KMS-11 (cell line): ENCODE measurements at regions not wholly inside any gene's neighbourhood (a gene's known extent, or its start where the extent isn't known, plus 50 kb on each side); places are given as distances from the start of the nearest gene placed in this dataset.

ENCODE experiments used
- H2AFZ ChIP-seq: fragments of 200-600 bp; sonication (generic); 2 replicates; pipeline ENCODE4 v1.6.1; 2016; ENCODE audit warnings: antibody characterized with exemption, mixed run types, low read depth
- H3K27ac ChIP-seq: fragments of 200-600 bp; sonication (generic); 2 replicates; pipeline ENCODE4 v1.6.1; 2016; ENCODE audit warnings: mild to moderate bottlenecking, mixed run types
- H3K27me3 ChIP-seq: fragments of 200-600 bp; sonication (generic); 2 replicates; pipeline ENCODE4 v1.6.1; 2017; ENCODE audit warnings: mild to moderate bottlenecking, low read depth, mixed run types, moderate library complexity; ENCODE audit not compliant: insufficient read depth
- H3K36me3 ChIP-seq: fragments of 200-600 bp; sonication (generic); 2 replicates; pipeline ENCODE4 v1.6.1; 2017; ENCODE audit warnings: mild to moderate bottlenecking, mixed run types; ENCODE audit not compliant: insufficient read depth
- H3K4me1 ChIP-seq: fragments of 200-600 bp; sonication (generic); 2 replicates; pipeline ENCODE4 v1.6.1; 2016; ENCODE audit warnings: mild to moderate bottlenecking, low read depth, mixed run types; ENCODE audit not compliant: poor library complexity, severe bottlenecking
- H3K4me2 ChIP-seq: fragments of 200-600 bp; sonication (generic); 2 replicates; pipeline ENCODE4 v1.7.0; 2016; ENCODE audit warnings: mild to moderate bottlenecking, mixed run types
- H3K4me3 ChIP-seq: fragments of 200-600 bp; sonication (generic); IDR thresholded peaks from 2 replicates; pipeline ENCODE4 v1.6.1; 2017; ENCODE audit warnings: low read depth, low read length, mixed read lengths; ENCODE audit not compliant: insufficient read depth
- H3K79me2 ChIP-seq: fragments of 200-600 bp; sonication (generic); 2 replicates; pipeline ENCODE4 v1.6.1; 2016; ENCODE audit warnings: low read depth, mixed run types; ENCODE audit not compliant: insufficient read depth
- H3K9ac ChIP-seq: fragments of 200-600 bp; sonication (generic); 2 replicates; pipeline ENCODE4 v1.6.1; 2016; ENCODE audit warnings: mild to moderate bottlenecking, mixed run types
- H4K20me1 ChIP-seq: fragments of 200-600 bp; sonication (generic); 2 replicates; pipeline ENCODE4 v1.6.1; 2016; ENCODE audit warnings: mild to moderate bottlenecking, mixed run types; ENCODE audit not compliant: insufficient read depth
- CTCF ChIP-seq: fragments of 200-600 bp; sonication (generic); conservative IDR thresholded peaks from 2 replicates; pipeline ENCODE4 v1.6.1; 2017; ENCODE audit warnings: low read depth, mild to moderate bottlenecking, antibody characterized with exemption, low read length, moderate library complexity, mixed read lengths

- no peaks in the 10 kb centered on the region for H3K36me3 ChIP-seq
- no peaks in the 10 kb centered on the region for H3K4me1 ChIP-seq
- H3K79me2 ChIP-seq, result no peaks in the 10 kb centered on the region
- H3K9ac ChIP-seq, result no peak overlapping the region
- no peak overlapping the region for H3K4me2 ChIP-seq
- TF ChIP-seq CTCF, result no peak
- no peaks in the 10 kb centered on the region for H4K20me1 ChIP-seq
- no peak overlapping the region for H3K4me3 ChIP-seq
- H3K27ac ChIP-seq, result no peak overlapping the region
- H2AFZ ChIP-seq, result no peak overlapping the region
- H3K27me3 ChIP-seq, result no peaks in the 10 kb centered on the region
These were observed 390.1 kb upstream of the EEF2KMT start for GRCh38 chr16:5487728-5488127.

GRCh38 chr16:5482256-5482655 is 384.7 kb upstream of the EEF2KMT start:
- Histone ChIP-seq H3K79me2 (no peaks in the 10 kb centered on the region), H3K27me3 (no peaks in the 10 kb centered on the region), H4K20me1 (no peaks in the 10 kb centered on the region), H3K4me1 (no peaks in the 10 kb centered on the region), H3K4me3 (no peak overlapping the region), H2AFZ (no peak overlapping the region), H3K36me3 (no peaks in the 10 kb centered on the region), H3K4me2 (no peak overlapping the region), H3K9ac (no peak overlapping the region), H3K27ac (no peak overlapping the region)
- no peak for TF ChIP-seq CTCF

- Histone ChIP-seq H2AFZ (no peak overlapping the region), H3K9ac (no peak overlapping the region), H3K4me3 (no peak overlapping the region), H3K4me2 (no peak overlapping the region), H3K36me3 (no peaks in the 10 kb centered on the region), H3K4me1 (no peaks in the 10 kb centered on the region), H3K27me3 (no peaks in the 10 kb centered on the region), H4K20me1 (no peaks in the 10 kb centered on the region), H3K27ac (no peak overlapping the region), H3K79me2 (no peaks in the 10 kb centered on the region)
- TF ChIP-seq CTCF, result no peak
These were observed 383.0 kb upstream of the EEF2KMT start for GRCh38 chr16:5480431-5481195.

DNA sequence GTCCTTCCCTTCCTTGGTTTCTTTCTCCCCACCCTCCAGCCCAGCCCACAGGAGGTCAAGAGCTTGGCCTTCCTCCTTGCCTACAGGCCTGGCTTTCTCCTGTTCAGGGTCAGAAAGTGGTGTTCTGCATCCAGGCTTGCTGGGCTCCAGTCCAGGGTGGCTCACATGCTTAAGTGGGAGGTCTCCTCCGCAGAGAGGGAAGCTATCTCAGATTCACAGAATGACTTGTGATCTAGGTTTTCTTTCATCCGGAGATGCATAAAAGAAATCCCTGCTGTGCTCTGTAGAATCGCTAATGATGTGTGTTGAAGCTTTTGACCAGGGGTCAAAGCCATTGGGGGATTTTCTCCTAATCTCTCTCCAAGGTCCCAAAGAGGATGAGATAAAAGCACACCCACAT is 382.3 kb upstream of the EEF2KMT start:
- no peak overlapping the region for H2AFZ ChIP-seq
- no peak overlapping the region for H3K27ac ChIP-seq
- no peaks in the 10 kb centered on the region for H3K36me3 ChIP-seq
- H3K79me2 ChIP-seq, result no peaks in the 10 kb centered on the region
- no peak overlapping the region for H3K4me3 ChIP-seq
- no peaks in the 10 kb centered on the region for H3K27me3 ChIP-seq
- H4K20me1 ChIP-seq, result no peaks in the 10 kb centered on the region
- TF ChIP-seq CTCF, result no peak
- no peak overlapping the region for H3K9ac ChIP-seq
- H3K4me2 ChIP-seq, result no peak overlapping the region
- no peaks in the 10 kb centered on the region for H3K4me1 ChIP-seq
